ENCODE measurements at regions not wholly inside any gene's neighbourhood (a gene's known extent, or its start where the extent isn't known, plus 50 kb on each side); places are given as distances from the start of the nearest gene placed in this dataset.

DNA sequence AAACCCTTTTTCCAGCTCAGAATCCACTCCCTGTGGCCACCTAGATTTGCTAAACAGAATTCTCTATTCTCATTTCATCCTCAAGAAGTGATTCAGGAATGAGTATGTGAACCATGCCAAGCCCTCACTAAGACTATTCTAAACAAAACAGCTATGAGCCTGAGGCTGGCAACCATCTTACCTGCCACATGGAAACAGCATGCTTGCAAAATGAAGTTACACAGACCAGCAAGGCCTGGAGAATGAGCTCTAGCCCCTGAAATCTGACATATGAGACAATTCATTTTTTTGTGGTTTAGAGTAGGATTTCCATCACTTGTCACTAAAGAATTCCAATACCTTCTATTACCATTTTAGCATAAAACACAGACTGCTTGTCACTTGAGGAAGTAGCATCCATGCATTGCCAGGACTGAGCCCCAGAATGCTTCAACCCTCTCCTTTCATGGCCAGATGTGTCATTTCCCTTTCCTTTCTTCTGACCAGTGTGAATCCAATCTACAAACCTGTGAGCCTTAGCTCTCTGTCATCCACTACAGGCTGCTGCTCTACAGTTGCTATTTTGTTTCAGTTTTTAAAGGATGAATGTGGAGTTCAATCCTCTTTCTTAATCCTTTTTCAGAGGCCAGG lies 744.3 kb upstream of the ACVR2A start:
- DNase-seq (ENCODE audit: low read depth) = no peak
- no peak overlapping the region for H3K4me3 ChIP-seq (ENCODE audit: low read depth, low read length)
- TF ChIP-seq CTCF (IDR thresholded peaks at IDR 0.05; ENCODE audit: control insufficient read depth, extremely low read depth, insufficient read depth) = no peak

- no peak overlapping the region for H3K4me3 ChIP-seq (ENCODE audit: low read depth, low read length)
- no peak for TF ChIP-seq CTCF (IDR thresholded peaks at IDR 0.05; ENCODE audit: control insufficient read depth, extremely low read depth, insufficient read depth)
- no peak for DNase-seq (ENCODE audit: low read depth)
Measured at GRCh38 chr2:147099845-147100244, 745.0 kb upstream of the ACVR2A start.

DNA sequence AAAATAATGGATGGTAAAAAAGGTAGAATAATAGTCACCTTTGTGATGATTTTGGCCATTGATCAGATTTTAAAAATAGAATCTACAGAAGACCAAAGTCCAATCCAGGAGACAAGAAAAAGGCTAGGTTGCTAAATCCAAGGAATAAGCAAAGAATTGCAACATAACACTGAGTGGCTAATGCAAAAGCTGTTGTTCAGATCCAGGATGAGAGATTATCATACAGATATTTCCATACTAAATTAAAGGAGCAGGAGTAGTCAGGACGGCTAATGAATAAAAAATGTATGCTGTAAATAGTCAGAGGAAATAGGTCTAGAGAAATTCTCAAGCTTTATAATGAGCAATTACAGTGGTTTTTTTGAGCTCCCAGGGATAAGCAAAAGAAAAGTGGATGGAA lies 745.9 kb upstream of the ACVR2A start:
- DNase-seq (ENCODE audit: low read depth) = no peak
- TF ChIP-seq CTCF (IDR thresholded peaks at IDR 0.05; ENCODE audit: control insufficient read depth, extremely low read depth, insufficient read depth) = no peak
- no peak overlapping the region for H3K4me3 ChIP-seq (ENCODE audit: low read depth, low read length)

GRCh38 chr2:147097747-147098146 lies 747.1 kb upstream of the ACVR2A start:
- DNase-seq (ENCODE audit: low read depth) = no peak
- no peak overlapping the region for H3K4me3 ChIP-seq (ENCODE audit: low read depth, low read length)
- no peak for TF ChIP-seq CTCF (IDR thresholded peaks at IDR 0.05; ENCODE audit: control insufficient read depth, extremely low read depth, insufficient read depth)

DNA sequence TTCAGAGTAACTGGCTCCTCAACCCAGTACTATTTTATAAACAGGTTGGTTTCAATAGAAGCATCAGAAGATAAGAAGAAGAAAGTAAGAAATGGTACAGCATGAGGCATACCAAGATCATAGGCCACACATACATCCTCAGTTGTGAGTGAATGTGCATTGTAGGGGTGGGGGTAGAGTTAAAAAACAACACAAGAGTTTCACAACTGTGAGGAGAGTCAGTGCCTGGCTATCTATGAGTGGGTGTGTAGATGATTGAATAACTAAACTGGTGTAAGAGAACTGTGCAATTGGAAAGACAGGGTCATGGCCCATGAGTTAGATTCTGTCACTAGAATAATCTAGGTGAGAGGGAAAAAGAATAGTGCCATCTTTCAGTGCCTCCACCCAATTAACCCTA lies 748.2 kb upstream of the ACVR2A start:
- no peak for TF ChIP-seq CTCF (IDR thresholded peaks at IDR 0.05; ENCODE audit: control insufficient read depth, extremely low read depth, insufficient read depth)
- DNase-seq (ENCODE audit: low read depth) = no peak
- H3K4me3 ChIP-seq (ENCODE audit: low read depth, low read length) = no peak overlapping the region

DNA sequence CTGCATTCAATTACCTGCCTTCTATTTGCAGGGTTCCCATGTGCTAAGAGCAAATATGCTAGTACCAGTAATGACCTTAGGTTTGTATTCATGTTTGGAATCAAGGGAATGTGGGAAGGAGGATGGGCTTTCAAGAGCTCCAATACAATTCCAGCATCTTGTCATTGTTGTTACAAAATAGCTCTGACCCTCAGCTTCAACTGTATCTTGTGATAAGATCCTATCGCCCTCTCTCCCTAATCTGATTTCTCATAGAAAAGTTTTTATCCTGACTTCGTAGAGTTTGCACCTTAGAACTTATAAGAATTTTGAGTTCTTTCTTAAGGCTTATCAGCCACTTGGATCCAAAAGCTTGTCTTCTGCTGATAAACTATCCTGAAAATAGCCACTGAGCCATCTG lies 749.5 kb upstream of the ACVR2A start:
- DNase-seq (ENCODE audit: low read depth) = no peak
- H3K4me3 ChIP-seq (ENCODE audit: low read depth, low read length) = no peak overlapping the region
- no peak for TF ChIP-seq CTCF (IDR thresholded peaks at IDR 0.05; ENCODE audit: control insufficient read depth, extremely low read depth, insufficient read depth)

GRCh38 chr2:147094077-147094476 lies 750.8 kb upstream of the ACVR2A start:
- no peak for TF ChIP-seq CTCF (IDR thresholded peaks at IDR 0.05; ENCODE audit: control insufficient read depth, extremely low read depth, insufficient read depth)
- no peak for DNase-seq (ENCODE audit: low read depth)
- no peak overlapping the region for H3K4me3 ChIP-seq (ENCODE audit: low read depth, low read length)
